Superior temporal gyrus (tissue), 1 donor: ENCODE measurements at regions not wholly inside any gene's neighbourhood (a gene's known extent, or its start where the extent isn't known, plus 50 kb on each side); places are given as distances from the start of the nearest gene placed in this dataset.
"Not testable (repeated sequence)": the region's sequence is repeated elsewhere in the genome, so short reads cannot be mapped to it uniquely, and the experiment has no call there.

Experiments
- DNase-seq: peaks from one replicate; pipeline ENCODE4 v3.0.0-alpha.2; 2016; ENCODE audit errors: extremely low spot score

DNA sequence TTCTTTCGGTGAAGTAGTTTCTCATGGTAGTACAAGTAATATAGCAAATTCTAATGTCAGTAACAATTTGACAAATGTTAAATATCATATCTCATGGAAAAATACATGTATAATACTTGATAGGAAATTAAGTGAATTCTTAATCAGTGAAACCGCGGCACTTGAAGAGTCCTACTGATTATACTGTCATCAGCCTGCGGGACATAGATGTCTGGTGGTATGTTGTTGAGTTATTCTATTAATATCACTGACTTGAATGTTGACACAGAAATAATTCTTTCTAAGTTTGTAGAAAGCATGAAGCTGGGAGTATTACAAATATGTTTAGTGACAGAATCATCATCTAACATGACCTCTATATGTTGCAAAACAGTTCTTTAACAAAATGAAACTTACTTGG is 479.8 kb upstream of the IMPG1 start:
- DNase-seq, result no peak

DNA sequence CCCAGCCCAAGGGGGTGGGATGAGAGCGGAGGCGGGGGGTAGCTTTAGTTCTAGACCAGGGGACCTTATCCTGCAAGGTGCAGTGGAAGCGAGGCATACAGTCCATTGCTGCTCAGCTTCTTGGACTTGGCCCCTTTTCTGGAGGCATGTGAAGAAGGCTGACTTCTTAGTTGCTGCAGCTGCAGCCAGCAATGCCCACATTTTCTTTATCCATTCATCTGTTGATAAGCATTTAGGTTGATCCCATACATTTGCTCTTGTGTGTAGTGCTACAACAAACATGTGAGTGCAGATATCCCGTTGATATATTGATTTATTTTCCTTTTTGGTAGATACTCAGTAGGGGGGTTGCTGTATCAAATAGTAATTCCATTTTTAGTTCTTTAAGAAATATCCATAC is 461.2 kb upstream of the IMPG1 start:
- DNase-seq, result no peak

DNA sequence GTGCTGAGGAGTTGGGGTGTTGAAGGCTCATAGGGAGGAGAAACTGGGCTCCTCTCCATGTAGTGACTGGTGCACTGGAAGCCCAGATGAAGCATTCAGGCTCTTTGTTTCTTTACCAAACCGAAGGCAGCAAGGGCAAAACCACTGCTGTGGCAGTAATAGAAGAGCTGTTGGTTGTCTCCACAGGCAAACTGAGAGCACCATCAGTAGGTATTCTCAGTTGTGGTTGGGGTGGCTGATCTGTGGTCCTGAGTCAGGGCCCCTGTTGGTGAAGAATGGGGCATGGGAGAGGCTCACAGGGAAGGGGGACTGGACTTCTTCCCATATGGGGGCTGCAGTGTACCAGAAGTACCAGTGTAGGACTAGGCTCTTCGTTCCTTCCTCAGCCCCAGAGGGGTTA is 460.2 kb upstream of the IMPG1 start:
- DNase-seq, result no peak

DNA sequence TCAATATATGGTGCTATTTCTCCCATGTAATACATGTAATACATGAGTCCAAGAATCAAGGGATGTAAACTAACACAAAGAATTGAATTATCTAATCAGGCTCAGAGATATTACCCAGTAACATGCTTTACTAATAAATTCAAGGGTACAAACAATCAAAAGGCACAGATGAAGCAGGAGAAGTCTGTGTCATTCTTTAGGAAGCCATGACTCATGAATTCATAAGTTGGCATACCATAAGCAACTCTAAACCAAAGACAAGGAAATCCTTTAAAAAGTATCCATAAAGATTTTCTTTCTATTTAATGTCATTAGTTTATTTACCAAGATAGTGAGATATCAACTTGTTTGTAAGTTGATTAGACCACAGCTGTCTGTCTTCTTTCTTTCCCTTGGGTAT is 446.0 kb upstream of the IMPG1 start:
- no peak for DNase-seq

DNA sequence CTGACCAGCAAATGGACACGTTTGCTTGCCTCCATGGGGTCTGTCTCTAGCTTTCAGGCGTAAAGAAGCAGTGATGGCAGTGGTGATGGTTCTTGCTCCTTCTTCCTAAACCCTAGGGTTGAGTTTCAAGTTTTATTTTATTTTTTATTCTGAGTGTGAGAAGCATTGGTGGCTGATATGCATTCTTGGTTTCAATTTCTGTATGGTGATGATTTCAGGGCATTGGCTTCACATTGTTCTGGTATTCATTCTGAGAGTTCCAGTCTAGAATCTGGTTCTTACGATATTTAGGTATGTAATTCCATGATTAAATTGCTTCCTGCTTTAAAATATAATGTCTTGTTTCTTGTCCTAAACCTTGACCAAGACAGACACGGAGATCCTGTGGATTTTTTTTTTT is 444.5 kb upstream of the IMPG1 start:
- DNase-seq, result no peak

DNA sequence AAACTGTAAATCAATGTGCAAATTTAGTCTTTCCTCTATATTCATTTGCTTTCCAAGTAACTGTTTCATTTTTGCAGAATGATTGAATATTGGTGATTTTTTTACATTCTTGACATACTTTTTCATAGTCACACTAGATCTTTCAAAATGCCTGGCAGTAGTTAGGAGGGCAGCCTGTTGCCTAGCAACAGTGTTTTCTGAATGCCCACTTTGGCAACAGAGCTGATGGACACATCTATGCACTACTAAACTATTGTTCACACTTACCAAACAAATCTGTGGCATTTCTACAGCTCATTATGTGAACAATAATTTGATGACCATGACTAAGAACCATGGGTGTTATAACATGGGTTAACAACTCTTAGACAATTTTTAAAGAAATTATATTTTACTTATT is 438.0 kb upstream of the IMPG1 start:
- DNase-seq, result no peak

DNA sequence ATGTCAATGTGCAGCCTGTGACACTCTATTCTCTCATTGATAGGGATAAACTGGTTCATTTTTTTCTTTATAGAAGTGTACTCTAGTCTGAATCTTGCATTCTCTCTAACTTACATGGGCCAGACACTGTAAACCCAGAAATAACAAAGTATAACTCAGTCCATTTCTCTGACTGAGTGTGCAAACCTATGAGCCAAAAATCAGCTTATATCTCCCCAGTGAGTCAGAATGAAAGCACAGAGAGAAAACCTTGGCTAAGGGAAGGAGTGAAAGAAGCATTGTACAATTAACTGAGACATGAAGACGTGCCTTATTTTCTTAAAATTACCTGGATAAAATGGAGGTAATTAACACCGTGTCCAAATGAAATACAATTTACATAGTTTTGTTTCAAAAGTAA is 436.9 kb upstream of the IMPG1 start:
- DNase-seq, result no peak

DNA sequence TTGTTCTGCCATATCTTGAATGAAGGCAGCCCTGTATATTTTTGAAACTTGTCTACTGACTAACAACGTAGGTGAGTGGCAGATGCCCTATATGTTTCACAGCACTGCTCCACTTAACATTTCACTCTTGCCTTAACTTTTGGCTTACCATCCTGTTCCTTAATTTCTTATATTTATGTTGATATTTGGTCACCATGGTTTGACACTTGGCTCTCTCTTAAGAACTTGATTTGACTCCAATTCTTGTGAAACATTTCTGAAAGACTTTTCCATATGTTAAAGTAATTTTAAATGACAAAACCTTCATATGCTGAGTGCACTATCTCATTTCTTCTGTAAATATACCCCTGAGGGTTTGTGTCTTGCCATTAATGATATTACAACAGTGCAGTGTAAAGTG is 434.3 kb upstream of the IMPG1 start:
- no peak for DNase-seq

DNA sequence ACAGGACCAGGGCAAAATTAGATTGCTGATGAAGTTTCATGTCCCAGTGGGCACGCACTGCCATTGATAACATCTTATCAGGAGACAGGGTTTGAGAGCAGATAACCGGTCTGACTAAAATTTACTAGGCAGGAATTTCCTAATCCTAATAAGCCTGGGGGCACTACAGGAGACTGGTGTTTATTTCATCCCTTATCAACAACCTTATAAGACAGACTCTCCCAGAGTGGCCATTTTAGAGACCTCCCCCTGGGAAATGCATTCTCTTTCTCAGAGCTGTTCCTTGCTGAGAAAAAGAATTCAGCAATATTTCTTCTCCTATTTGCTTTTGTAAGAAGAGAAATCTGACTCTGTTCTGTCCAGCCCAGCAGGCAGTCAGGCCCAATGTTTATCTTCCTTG is 423.4 kb upstream of the IMPG1 start:
- no peak for DNase-seq

DNA sequence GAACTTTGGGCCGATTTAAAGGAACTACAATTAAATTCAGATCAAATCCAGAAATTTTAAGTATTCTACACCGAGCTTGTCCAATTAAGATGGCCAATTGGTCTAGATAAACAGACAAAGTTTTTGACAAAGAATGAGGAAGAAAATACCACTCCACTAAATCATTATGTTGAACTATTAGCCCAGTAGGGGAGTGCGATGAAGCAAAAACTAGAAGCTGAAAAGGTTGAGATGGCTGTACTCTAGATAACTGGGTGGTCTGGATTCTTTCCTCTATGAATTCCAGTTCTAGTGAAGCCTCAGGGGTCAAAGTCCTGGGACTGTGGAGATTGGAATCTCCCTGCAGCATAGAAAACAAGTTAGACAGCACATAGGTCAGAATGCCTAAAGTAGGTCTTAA is 418.9 kb upstream of the IMPG1 start:
- DNase-seq, result not testable (repeated sequence)

DNA sequence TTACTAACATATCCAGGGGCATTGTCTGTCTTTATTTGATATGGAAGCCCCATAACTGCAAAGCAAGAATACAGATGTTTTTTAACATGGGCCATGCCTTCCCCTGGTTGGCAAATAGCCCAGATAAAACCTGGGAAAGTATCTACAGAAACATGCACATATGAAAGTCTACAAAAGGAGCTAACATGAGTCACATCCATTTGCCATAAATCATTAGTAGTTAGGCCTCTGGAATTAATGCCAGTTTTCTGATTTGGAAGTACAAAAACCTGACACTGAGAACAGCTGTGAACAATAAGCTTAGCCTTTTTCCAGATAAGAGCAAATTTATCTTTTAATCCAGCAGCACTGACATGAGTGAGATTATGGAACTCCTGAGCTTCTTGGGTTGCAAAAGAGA is 418.0 kb upstream of the IMPG1 start:
- no peak for DNase-seq

DNA sequence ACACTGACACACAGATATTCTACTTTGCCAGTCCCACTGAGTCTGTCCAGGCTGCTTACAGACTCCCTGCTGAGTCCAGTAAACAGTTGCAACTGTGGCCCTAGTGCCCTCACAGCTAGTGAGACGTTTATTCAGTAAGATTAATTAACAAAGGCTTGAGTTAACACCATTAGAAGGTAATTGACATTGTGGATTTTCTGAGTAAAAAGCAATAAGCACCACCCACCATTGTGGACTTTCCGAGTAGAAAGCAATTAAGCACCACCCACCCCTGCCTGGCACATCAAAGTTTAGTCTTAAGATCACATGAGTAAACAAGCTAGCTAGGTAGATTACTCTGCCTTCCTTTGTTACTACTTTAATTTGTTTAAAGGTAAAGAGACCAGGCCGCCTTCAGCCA is 408.6 kb upstream of the IMPG1 start:
- no peak for DNase-seq

DNA sequence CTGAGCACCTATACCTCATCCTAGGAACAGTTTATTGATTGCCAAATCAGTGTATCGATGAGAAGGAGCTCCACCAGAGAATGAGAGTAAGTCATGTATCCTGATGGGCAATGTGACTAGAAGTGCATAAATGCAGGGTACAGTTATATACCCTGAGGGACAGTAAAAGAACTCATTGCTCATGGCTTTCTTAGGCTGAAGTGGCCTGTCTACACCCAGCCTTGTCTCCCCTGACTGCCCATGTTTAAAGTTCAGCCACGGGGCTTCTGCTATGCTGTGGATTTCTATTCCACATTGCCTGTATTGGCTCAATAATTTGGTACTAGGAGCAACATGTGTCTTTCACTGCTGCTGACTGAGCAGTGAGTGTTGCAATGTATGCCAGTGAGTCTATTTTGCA is 400.4 kb upstream of the IMPG1 start:
- no peak for DNase-seq

DNA sequence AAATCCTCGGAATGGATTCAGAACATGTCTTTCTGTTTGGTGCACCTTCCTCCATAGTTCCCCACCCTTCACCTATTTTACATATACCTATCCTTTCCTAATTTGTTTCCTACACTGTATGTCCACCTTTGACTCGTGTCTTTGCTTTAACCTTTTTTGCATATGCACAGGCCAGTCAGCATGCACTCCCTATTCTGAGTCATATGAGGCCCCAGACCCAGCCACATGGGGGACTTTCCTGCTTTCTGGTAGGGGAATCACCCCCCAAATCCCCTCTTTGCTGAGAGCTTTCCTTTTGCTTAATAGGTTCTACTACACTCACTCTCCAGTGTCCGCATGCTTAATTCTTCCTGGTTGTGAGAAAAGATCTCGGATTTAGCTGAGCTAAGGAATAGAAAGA is 393.8 kb upstream of the IMPG1 start:
- DNase-seq, result no peak

DNA sequence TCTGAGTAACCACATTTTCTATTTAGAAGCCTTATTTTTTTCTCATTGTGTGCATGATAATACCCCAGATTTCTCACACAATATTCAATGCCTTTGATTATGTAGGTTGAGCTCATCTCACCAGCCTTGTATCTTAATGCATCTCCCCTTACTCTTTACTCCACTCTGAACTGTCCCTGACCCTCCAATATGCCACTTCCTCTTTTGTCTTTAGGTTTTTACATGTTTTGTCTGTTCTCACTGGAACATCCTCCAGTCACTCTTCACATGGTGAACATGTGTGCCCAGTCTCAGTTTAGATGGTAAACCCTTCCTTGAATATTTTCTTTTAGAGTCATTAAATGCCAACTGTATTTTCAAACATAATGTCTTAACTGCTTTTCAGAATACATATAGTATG is 392.9 kb upstream of the IMPG1 start:
- no peak for DNase-seq

DNA sequence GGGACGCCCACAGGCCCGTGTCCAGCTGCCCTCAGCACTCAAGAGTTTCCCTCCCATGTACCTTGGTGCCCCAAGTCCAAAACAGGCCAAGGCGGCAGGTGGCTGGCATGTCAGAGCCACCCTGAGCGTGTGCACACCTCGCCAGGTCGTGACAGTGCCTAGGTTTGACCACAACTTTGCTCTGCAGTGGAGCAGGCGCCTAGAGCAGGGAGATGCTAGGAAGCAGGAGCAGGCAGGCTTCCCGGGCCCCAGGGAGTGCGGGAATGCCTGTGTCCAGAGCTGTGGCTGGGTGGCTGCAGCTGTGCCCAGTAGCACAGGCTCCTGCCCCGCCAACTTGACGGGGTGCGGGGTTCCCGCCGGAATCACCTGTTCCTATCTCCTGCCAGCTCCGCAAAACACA is 380.8 kb upstream of the IMPG1 start:
- DNase-seq, result no peak

DNA sequence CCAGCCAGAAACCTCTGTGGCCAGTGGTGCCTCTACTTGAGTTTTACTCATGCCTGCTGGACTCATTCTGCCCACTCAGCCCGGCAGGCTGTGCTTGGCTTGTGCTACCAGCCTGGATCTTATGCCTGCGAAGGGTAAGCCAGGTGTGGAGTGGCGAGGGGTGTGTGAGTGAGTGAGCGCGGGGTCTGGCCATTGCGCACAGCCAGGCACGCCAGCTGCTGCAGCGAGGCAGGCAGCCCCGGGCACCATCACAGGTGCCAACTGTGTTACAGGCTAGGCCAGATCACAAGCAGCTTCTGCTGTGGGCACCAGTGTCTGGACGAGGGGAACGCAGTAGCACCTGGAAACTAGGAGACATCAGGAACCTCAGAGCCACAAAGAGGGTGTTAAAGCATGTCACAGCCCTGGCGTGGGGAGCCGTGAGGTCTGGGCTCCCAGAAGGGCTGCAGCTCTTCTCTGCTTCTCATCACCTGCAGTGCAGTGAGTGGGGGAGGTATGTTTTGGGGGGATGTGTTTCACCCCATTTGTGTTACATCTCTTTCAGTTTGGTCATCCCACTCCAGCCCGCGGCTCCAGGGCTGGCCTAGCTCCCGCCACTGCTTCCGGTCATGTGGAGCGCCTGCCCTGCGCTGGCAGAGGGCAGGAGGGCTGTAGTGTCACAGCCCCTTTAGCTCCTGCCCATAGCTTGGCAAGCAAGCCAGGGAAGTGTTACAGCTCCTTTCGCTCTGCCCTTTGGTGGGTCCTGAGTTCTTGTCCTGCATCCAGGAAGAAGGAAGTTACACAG is 379.7 kb upstream of the IMPG1 start:
- DNase-seq, result no peak

DNA sequence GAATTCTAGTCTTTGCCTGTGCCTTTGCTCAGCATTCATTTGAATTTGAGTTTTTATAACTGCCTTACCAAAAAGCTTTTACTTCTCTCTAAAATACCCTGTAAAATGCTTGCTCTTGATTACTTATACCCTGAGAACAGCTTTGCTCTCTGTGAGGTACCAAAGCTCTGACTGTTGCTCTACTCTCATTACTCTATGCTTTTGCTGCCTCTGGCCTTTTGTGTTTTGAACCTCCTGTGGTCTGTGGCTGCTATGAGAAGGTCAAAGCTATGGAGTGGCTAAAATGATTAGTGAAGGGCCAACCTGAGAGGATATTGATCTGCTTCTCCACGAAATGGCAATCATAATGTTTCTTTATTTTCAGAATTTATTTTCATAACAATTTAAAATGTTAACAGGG is 375.6 kb upstream of the IMPG1 start:
- no peak for DNase-seq

DNA sequence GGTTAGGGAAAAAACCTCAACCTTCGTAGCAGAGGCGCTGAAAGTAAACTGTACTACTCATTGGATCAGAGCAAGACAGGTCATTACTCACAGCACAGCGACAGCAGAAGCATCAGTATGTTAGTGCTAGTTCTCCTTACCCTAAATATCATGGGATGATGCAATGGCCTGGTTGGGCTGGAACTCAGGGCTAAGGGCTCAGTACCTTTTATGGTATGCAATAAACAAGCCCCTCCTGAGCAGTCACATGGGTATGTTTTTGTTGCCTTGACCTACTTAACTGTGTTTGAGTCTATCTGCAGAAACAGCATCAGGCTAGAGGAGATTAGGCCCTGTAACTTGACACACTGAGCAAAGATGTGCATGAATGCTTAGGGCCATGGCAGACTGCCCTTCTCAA is 369.4 kb upstream of the IMPG1 start:
- no peak for DNase-seq

DNA sequence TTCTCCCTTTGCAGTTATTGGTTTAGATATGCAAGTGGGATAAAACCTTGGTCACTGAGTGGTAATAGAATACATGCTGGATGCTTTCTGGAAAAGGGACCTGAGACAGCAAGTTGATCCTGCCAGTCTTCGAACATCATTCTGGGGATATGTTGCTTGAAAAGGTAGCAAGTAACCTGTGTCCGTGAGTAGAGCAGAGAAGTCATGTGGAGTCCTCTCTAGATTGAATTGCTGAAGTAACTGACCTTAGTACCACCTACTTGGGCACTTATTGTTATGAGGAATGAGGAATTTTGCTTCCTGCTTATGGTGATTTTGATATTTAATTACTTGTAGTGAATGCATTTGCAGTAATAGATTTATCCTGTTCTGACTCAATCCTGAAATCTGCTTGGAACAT is 367.3 kb upstream of the IMPG1 start:
- DNase-seq, result no peak

DNA sequence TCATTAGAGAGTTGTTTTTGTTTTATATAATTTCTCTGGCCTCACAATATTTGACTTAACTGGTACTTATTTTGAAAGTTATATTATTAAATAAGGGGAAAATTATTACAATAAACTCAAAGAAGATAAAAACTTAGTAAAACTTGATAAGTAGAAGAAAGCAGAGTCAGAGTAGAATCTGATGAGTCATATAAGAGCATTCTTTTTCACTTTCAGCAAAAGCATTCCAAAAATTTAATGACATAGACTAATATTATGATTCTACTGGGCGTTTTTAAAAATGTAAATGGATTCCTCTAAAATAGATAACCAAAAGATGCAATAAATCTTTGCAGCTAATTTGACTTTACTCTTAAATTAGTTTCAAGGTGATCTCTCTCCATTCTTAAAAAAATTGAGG is 366.3 kb upstream of the IMPG1 start:
- no peak for DNase-seq

DNA sequence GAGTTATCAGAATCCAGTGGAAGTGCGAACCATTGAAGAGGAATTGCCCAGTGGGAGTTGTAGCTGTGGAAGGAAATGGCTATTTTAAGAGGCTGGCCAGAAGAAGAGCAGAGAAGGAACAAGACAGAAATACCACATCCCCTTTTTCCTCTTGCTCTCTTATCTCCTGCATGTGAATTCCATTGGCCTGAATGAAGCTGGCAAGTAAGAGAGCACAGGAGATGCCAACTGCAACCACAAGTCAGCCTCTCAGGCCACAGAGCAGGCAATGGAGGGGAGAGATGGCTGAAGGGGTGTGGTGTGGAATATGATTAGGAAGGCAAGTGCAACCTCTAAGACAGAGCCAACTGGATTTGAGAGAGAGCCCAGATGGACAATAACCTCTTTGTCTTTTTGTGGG is 362.7 kb upstream of the IMPG1 start:
- no peak for DNase-seq

DNA sequence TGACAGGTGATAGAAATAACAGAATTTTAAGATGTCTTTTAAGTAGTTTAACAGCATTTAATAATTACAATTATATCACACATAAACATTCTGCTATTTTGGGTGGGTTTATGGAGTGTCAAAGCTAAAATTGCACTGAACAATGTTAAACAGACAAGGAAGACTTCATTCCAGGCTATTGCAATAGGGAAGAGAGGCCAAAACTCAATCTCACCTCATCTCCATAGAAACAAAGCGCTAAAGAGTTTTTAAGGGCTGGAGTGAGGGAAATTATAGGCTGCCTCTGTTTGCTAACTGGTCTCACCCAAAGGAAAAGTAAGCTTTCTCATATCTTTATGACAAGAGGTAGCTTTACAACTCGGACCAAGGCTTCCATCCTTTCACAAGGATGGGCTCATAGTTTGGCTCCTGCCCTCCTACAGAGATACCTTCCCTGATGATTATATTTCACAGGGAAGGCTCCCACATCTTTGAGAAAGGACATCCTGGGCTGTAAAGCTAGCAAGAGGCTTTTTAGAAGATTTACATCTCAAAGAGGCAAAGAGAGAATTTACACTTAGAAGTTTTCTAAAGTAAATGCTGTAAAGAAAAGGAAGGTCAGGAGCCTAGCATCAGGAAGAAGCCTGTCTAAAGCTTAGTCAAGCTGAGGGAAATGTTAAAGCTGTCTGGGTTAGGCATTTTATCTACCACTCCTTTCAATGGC is 350.2 kb upstream of the IMPG1 start:
- no peak for DNase-seq

DNA sequence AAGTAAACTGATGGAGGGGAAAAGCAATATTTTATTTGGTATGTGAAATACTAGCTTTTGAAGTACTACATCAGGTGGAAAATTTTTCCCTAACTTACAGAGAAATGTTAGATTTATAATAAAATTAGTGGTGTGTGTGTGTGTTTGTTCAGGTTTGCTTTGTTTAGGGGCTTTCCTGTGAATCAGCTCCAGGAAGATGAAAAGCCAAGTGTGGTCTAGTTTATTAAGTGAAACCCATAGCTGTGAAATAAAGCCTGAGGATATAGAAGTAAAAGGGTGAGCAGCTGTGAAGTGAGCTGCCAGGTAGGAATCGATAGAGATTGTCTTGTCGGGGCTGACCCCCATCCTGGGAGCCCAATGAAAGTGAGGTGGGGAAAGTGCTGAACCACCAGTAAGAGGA is 347.6 kb upstream of the IMPG1 start:
- no peak for DNase-seq
